Heart right ventricle (tissue), 16 donors: ENCODE measurements at regions not wholly inside any gene's neighbourhood (a gene's known extent, or its start where the extent isn't known, plus 50 kb on each side); places are given as distances from the start of the nearest gene placed in this dataset.
A peak's percentile ranks its signal among the peaks of the same experiment; 100 is the strongest.

Experiments used
- ATAC-seq, 8 donors: fragments of 200-7000 bp; cut with Tn5 transposase; one replicate each; pipeline ENCODE4 v1.9.1; 2020; ENCODE audit warnings: mild to moderate bottlenecking in 8 of 8, moderate library complexity in 8 of 8, moderate number of reproducible peaks in 1 of 8
- DNase-seq, 2 donors: peaks; one replicate each; pipeline ENCODE4 v3.0.0-alpha.2; 2020
- H3K27ac ChIP-seq, 10 donors: fragments of 200-600 bp; sonication (generic) in 2 of 10; one replicate each; pipeline versions ENCODE4 v1.5.0 to v1.8.0; 2020 to 2022; ENCODE audit warnings: mild to moderate bottlenecking in 3 of 10
- H3K27me3 ChIP-seq, 7 donors: fragments of 200-600 bp; one replicate each; pipeline ENCODE4 v1.8.0; 2021 to 2022; ENCODE audit warnings: mild to moderate bottlenecking in 2 of 7
- H3K36me3 ChIP-seq, 9 donors: fragments of 200-600 bp; sonication (generic) in 1 of 9; one replicate each; pipeline versions ENCODE4 v1.5.0 to v1.8.0; 2020 to 2022; ENCODE audit warnings: mild to moderate bottlenecking in 2 of 9
- H3K4me1 ChIP-seq, 9 donors: fragments of 200-600 bp; sonication (generic) in 1 of 9; one replicate each; pipeline versions ENCODE4 v1.5.0 to v1.8.0; 2020 to 2022; ENCODE audit warnings: mild to moderate bottlenecking in 4 of 9
- H3K4me3 ChIP-seq, 10 donors: fragments of 200-600 bp; sonication (generic) in 2 of 10; one replicate each; pipeline versions ENCODE4 v1.5.0 to v1.8.0; 2020 to 2022; ENCODE audit warnings: mild to moderate bottlenecking in 7 of 10, moderate library complexity in 2 of 10
- H3K9me3 ChIP-seq, 11 donors: fragments of 200-600 bp in 10 of 11; sonication (generic) in 2 of 11; one replicate each; pipeline versions ENCODE4 v1.5.0 to v1.8.0; 2013 to 2022; ENCODE audit warnings: mild to moderate bottlenecking in 2 of 11, control low read depth in 1 of 11, moderate library complexity in 1 of 11
- CTCF ChIP-seq, 9 donors: fragments of 200-600 bp; sonication (generic) in 2 of 9; IDR thresholded peaks; one replicate each; pipeline versions ENCODE4 v1.5.0 to v1.8.0; 2021 to 2022; ENCODE audit warnings: antibody characterized with exemption in 9 of 9, mild to moderate bottlenecking in 5 of 9, moderate library complexity in 1 of 9
- WGBS, 2 donors: extraction: QIAGEN DNeasy Blood & Tissue Kit; methylation state at CpG; one replicate each; pipeline ENCODE4 v1.1.7; 2013; ENCODE audit warnings: inconsistent platforms in 1 of 2; 5-methylcytosine and 5-hydroxymethylcytosine counted together
- intact Hi-C, 10 donors: fragments of 100-400 bp; cut with DNase I; formaldehyde crosslinking; loops; one replicate each; pipeline versions ENCODE4 v1.11.1 to v1.14.2; 2022
- donor health status: Arrhythmogenic right ventricular cardiomyopathy.
- donor health status: ischemic (EF 13 %, LVEDD 7.1; RV severe dilation, severe dysfunction).
- donor health status: healthy with polysubstance abuse.
- donor health status: DM: no; HTN: yes; CAD: no.
- donor health status: DM: no; HTN: no; CAD: no.
- donor health status: ischemic (EF 25% LVEDD 6.9; RV normal size, moderate dysfunction).
- donor health status: ischemic (EF 25% LVEDD 5.7; RV mildly dilated, moderate dysfunction).
- donor health status: healthy.
- donor health status: DM: yes; HTN: yes; CAD: no.
- donor health status: Ischemic cardiomyopathy.
- donor health status: ischemic (EF 35%, LVEDD 5.7; RV mildly dilated, moderate dysfunction).
- donor health status: nonischemic (EF 11% LVEDD 7.7; RV severe dilation, severe dysfunction).
- donor health status: DM: yes; HTN: yes; CAD: no.
- donor health status: PGD.
- donor health status: ischemic (EF 29% LVEDD 5.4; RV normal size, mild dysfunction).
- donor health status: nonischemic (EF 23%, LVEDD 6.1; RV moderate dilation, normal function).

DNA sequence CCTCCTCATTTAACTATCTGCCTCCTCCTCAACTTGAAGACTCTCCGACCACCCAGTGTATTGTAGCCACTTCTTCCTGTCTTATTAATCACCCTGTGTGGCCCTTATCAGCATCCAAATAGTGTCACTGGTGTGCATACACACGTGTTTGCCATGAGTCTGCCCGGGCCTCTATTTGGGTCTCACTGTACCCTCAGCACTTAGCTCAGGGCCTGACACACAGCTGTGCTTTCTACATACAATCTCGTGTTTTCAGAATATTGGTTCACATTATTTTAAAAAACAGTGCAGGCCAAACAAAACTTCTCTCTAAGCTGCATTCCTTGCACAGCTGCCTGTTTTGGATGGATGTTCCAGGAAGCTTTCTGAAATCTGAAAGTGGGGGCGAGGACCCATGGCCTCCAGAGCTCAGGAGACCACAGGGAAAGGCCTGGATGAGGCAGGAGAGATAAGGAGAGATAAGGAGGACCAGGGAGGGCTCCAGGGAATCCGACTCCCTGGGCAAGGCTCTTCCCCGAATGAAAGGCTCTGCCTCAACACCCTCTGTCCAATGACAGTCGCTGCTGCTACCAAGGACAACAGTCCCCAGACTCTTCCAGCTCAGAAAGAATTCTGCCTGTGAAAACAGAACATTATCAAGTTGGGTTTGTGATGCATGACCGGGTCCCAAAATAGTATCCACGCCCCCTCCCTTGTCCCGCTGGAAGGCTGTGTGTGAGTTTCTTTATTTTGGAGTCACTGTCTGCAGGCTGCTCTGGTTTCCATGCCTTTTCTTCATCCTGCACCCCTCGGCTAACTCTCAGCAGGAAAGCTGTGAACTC is 255.6 kb downstream of the NSG2 start:
- 5 to 9% methylated on average over 12 of the region's 12 CpGs for WGBS, 2 donors
- Histone ChIP-seq H3K27me3 (peaks cover 0 to 49% (median 26%) of the 10 kb centered on the region in 7 donors), H3K9me3 (peaks cover 0 to 9% (median 0%) of the 10 kb centered on the region in 11 donors)

GRCh38 chr5:174301848-174302625 is 256.5 kb downstream of the NSG2 start:
- intact Hi-C loops = no loop called here

More for the DNA sequence above, 255.6 kb downstream of the NSG2 start:
- ATAC-seq (peak; percentile 70 to 94 (median 88)), DNase-seq (peak in 1 of 2 donors; percentile 63)
- intact Hi-C loops = no loop called here
- TF ChIP-seq CTCF (IDR thresholded peaks at IDR 0.05) = no peak
- H3K4me1 ChIP-seq = peaks cover 0 to 28% (median 3%) of the 10 kb centered on the region in 9 donors
- no peak overlapping the region for H3K4me3 ChIP-seq
- H3K27ac ChIP-seq = peak overlapping the region in 3 of 10 donors; percentile 34 to 53 (median 39)
- no peaks in the 10 kb centered on the region for H3K36me3 ChIP-seq

GRCh38 chr5:174303035-174303434 is 257.5 kb downstream of the NSG2 start:
- intact Hi-C loops = no loop called here
- no peak for TF ChIP-seq CTCF (IDR thresholded peaks at IDR 0.05)
- WGBS, 2 donors = 56 to 60% methylated on average over 8 of the region's 8 CpGs
- H3K4me1 ChIP-seq = peaks cover 0 to 24% (median 3%) of the 10 kb centered on the region in 9 donors
- no peak overlapping the region for H3K4me3 ChIP-seq
- DNase-seq = no peak
- ATAC-seq = no peak
- H3K9me3 ChIP-seq = peaks cover 0 to 2% (median 0%) of the 10 kb centered on the region in 11 donors
- H3K27ac ChIP-seq = no peak overlapping the region
- peaks cover 0 to 54% (median 26%) of the 10 kb centered on the region in 7 donors for H3K27me3 ChIP-seq
- H3K36me3 ChIP-seq = no peaks in the 10 kb centered on the region

More at GRCh38 chr5:174301848-174302625, 256.5 kb downstream of the NSG2 start:
- H3K27ac ChIP-seq = peak overlapping the region in 2 of 10 donors; percentile 39 to 53
- DNase-seq = no peak
- H3K27me3 ChIP-seq = peaks cover 0 to 54% (median 26%) of the 10 kb centered on the region in 7 donors
- no peak overlapping the region for H3K4me3 ChIP-seq
- H3K4me1 ChIP-seq = peaks cover 0 to 24% (median 3%) of the 10 kb centered on the region in 9 donors
- ATAC-seq = no peak
- no peaks in the 10 kb centered on the region for H3K36me3 ChIP-seq
- WGBS, 2 donors = 69 to 77% methylated on average over 10 of the region's 10 CpGs
- H3K9me3 ChIP-seq = peaks cover 0 to 9% (median 0%) of the 10 kb centered on the region in 11 donors
- TF ChIP-seq CTCF (IDR thresholded peaks at IDR 0.05) = no peak

- peaks cover 0 to 54% (median 26%) of the 10 kb centered on the region in 7 donors for H3K27me3 ChIP-seq
- no peak overlapping the region for H3K4me3 ChIP-seq
- no peak overlapping the region for H3K27ac ChIP-seq
- DNase-seq (no peak), ATAC-seq (no peak)
- intact Hi-C loops = no loop called here
- H3K4me1 ChIP-seq = peaks cover 0 to 24% (median 3%) of the 10 kb centered on the region in 9 donors
- H3K9me3 ChIP-seq = no peaks in the 10 kb centered on the region
- no peak for TF ChIP-seq CTCF (IDR thresholded peaks at IDR 0.05)
- no peaks in the 10 kb centered on the region for H3K36me3 ChIP-seq
- WGBS, 2 donors = 60 to 62% methylated on average over 10 of the region's 10 CpGs
Observed at GRCh38 chr5:174303437-174304045, 258.0 kb downstream of the NSG2 start.
